Right lobe of liver (tissue), 4 donors: ENCODE measurements at regions not wholly inside any gene's neighbourhood (a gene's known extent, or its start where the extent isn't known, plus 50 kb on each side); places are given as distances from the start of the nearest gene placed in this dataset.

Source experiments
- POLR2A ChIP-seq: fragments of 450-650 bp; IDR thresholded peaks from one replicate; pipeline ENCODE4 v1.6.1; 2017; ENCODE audit warnings: antibody characterized with exemption, mild to moderate bottlenecking
- TF ChIP-seq, protein P1 (sequence below), 4 donors: fragments of 200-600 bp in 3 of 4; fragments of 450-650 bp in 1 of 4; IDR thresholded peaks; one replicate each; pipeline versions ENCODE4 v1.5.1 to v1.8.0; 2016 to 2022; ENCODE audit warnings: antibody characterized with exemption in 4 of 4, mild to moderate bottlenecking in 2 of 4
- donor health status: DM: no; HTN: no; CAD: no.
- donor health status: DM: no; HTN: no; CAD: no.
- donor health status: DM: no; HTN: yes; CAD: no.

DNA sequence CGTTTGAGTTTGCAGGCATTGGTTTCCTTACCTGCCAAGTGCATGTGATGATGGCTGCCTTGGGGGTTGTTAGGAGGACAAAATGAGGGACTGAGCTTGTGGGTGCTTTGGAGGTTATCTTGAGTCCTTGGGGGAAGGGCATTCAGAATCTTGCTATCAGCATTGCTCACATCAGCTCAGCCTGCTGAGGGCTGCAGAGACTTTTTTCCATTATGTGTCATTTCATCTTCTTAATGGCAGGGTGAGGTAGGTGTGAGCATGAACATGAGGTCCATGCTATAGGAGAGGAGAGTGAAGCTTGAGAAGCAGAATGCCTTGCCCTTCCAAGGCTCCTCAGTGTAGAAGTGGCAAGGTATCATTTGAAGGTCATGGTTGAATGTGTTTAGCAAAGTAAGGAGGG, 112.3 kb downstream of the MIAT start:
- TF ChIP-seq, protein P1, sequence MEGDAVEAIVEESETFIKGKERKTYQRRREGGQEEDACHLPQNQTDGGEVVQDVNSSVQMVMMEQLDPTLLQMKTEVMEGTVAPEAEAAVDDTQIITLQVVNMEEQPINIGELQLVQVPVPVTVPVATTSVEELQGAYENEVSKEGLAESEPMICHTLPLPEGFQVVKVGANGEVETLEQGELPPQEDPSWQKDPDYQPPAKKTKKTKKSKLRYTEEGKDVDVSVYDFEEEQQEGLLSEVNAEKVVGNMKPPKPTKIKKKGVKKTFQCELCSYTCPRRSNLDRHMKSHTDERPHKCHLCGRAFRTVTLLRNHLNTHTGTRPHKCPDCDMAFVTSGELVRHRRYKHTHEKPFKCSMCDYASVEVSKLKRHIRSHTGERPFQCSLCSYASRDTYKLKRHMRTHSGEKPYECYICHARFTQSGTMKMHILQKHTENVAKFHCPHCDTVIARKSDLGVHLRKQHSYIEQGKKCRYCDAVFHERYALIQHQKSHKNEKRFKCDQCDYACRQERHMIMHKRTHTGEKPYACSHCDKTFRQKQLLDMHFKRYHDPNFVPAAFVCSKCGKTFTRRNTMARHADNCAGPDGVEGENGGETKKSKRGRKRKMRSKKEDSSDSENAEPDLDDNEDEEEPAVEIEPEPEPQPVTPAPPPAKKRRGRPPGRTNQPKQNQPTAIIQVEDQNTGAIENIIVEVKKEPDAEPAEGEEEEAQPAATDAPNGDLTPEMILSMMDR (IDR thresholded peaks at IDR 0.05), result no peak
- TF ChIP-seq POLR2A, result no peak
